ENCODE measurements at regions not wholly inside any gene's neighbourhood (a gene's known extent, or its start where the extent isn't known, plus 50 kb on each side); places are given as distances from the start of the nearest gene placed in this dataset.

GRCh38 chr16:9393591-9393990, 302.1 kb downstream of the HAPSTR1 start:
- no TSS peak for BruUV-seq (replicated peaks)

More at GRCh38 chr16:9393591-9393990, 302.1 kb downstream of the HAPSTR1 start:
- Histone ChIP-seq H3K27ac (ENCODE audit: insufficient read depth, low read depth, low read length) (no peak overlapping the region), H3K79me2 (ENCODE audit: control insufficient read depth, insufficient read depth, low read length) (no peaks in the 10 kb centered on the region), H4K20me1 (replicated peaks; ENCODE audit: control insufficient read depth, extremely low read depth, insufficient read depth, low read length) (no peaks in the 10 kb centered on the region), H3K4me3 (replicated peaks in 1 of 3; ENCODE audit: insufficient read depth in 1 of 3, low read depth in 1 of 3, low read length in 3 of 3) (no peak overlapping the region), H3K4me1 (ENCODE audit: control insufficient read depth, extremely low read depth, insufficient read depth, low read length) (peaks cover 3% of the 10 kb centered on the region), H3K27me3 (ENCODE audit: control insufficient read depth in 2 of 2, insufficient read depth in 2 of 2, low read length in 2 of 2) (no peaks in the 10 kb centered on the region), H3K9me1 (replicated peaks; ENCODE audit: control insufficient read depth, extremely low read depth, insufficient read depth, low read length) (no peaks in the 10 kb centered on the region), H3K4me2 (ENCODE audit: insufficient read depth, low read length) (no peak overlapping the region), H3K9ac (replicated peaks; ENCODE audit: extremely low read depth, insufficient read depth, low read length) (no peak overlapping the region), H2AFZ (ENCODE audit: low read depth, low read length) (no peak overlapping the region), H3K36me3 (ENCODE audit: control insufficient read depth in 2 of 2, extremely low read depth in 1 of 2, insufficient read depth in 2 of 2, low read length in 2 of 2) (no peaks in the 10 kb centered on the region), H3K9me3 (replicated peaks; ENCODE audit: control insufficient read depth, insufficient read depth, low read length) (no peaks in the 10 kb centered on the region)
- DNase-seq (ENCODE audit: low read depth, low spot score) (no peak), FAIRE-seq (no peak)
- ChIA-PET CTCF (no interaction called here), POLR2A (no interaction called here)
- TF ChIP-seq MAX (IDR thresholded peaks at IDR 0.05; ENCODE audit: insufficient read depth, insufficient read length) (no peak), POLR2AphosphoS5 (IDR thresholded peaks at IDR 0.05; ENCODE audit: insufficient read depth, low read depth, low read length) (no peak), CTCF (IDR thresholded peaks at IDR 0.05; ENCODE audit: extremely low read depth in 1 of 2, insufficient read depth in 1 of 2, low read depth in 1 of 2, low read length in 2 of 2) (no peak), JUN (IDR thresholded peaks at IDR 0.05; ENCODE audit: borderline replicate concordance, insufficient read depth, insufficient read length, low read depth) (no peak), EZH2 (IDR thresholded peaks at IDR 0.05; ENCODE audit: borderline replicate concordance, low read depth, low read length, severe bottlenecking) (no peak), MYC (IDR thresholded peaks at IDR 0.05; ENCODE audit: low read depth, low read length) (no peak), GATA2 (IDR thresholded peaks at IDR 0.05; ENCODE audit: insufficient read depth, insufficient read length, low read depth, low read length) (no peak), POLR2A (IDR thresholded peaks at IDR 0.05; ENCODE audit: low read depth, low read length) (no peak), FOS (IDR thresholded peaks at IDR 0.05; ENCODE audit: borderline replicate concordance, insufficient read depth, low read length) (no peak)
- intact Hi-C loops (cut with micrococcal nuclease) (no loop called here), dilution Hi-C loops (cut with MboI; ENCODE audit: extremely low pct_ligation_motif_present, low sequenced_read_pairs) (no loop called here)
